UCSD-AML1 (cell line): ENCODE measurements at regions not wholly inside any gene's neighbourhood (a gene's known extent, or its start where the extent isn't known, plus 50 kb on each side); places are given as distances from the start of the nearest gene placed in this dataset.

Source experiments
- DNase-seq: peaks from one replicate; lab custom pipeline; 2025; ENCODE audit not compliant: unreplicated experiment; lab: John Stamatoyannopoulos, UW

DNA sequence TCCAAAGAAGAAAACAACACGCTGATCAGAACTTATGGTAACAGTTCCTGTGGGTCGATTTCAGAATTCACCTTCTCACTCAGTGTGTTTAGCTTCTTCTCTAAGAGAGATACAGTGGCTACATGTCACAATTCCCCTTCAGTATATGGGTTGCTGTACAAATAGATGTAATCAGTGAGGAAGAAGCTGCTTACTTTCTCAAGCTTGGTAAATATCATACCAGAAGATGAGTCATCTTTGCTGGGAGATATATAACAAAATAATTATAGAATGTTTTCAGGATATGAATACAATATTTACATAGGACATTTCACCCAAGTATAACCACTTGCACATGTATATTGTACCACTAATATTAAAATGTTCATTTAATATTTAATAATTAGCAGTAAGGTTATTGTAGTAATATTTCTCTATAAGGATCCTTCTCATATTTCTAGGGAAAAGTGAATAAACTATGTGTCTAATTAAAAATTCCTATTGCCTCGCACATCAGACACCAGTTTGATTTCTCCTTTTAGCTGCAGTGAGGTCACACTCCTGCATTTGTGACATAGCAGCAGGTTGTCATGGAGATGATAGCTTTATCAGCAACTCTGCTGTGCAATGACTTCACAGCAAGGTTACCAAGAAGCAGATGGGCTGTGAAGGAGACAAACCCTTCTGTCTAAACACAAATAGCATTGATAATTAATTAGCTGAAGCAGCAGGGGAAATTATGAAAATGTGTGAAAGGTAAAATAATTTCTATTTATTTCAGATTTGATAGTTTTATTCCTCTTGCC lies 211.4 kb downstream of the TUSC7 start:
- no peak for DNase-seq

DNA sequence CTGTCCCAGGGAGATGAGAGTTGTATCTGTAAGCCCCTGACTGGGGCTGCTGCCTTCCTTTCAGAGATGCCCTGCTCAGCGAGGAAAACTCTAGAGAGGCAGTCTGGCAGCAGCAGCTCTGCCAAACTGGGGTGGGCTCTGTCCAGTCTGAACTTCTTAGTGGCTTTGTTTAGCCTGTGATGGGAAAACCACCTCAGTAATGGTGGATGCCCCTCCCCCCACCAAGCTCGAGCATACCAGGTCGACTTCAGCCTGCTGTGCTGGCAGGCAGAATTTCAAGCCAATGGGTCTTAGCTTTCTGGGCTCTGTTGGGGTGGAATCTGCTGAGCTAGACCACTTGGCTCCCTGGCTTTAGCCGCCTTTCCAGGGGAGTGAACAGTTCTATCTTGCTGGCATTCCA lies 218.3 kb downstream of the TUSC7 start:
- no peak for DNase-seq

DNA sequence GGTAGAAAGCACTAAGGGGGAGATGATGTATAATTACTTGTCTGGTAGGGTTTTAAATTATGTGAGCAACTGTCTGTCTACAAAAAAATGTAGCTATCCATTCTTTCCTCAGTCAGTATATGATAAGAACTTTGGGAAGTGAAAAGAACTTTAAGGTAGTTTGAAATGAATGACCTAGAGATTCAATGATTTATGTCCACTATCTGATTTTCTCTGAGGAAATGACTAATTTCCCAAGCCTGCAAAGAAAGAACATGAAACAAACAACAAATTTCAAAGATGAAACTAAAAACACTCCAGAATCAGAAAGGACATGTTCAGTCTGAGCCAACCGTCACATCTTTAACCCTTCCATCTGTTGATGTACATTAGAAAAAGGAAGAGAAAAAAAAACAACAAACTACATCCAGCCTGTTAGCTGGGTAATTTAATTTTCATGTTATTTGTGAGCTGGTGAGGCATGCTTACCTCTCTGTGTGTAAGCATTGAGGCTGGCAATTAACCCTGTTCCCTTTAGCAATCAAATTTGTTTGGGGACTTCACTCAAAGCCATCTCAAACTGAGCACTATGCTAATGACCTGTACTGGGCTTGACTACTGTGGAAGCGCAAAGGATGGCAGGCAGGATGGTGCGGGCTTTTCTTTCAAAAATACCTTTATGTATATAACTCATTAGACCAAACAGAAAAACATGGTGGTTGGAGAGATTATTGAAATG lies 220.1 kb downstream of the TUSC7 start:
- no peak for DNase-seq

DNA sequence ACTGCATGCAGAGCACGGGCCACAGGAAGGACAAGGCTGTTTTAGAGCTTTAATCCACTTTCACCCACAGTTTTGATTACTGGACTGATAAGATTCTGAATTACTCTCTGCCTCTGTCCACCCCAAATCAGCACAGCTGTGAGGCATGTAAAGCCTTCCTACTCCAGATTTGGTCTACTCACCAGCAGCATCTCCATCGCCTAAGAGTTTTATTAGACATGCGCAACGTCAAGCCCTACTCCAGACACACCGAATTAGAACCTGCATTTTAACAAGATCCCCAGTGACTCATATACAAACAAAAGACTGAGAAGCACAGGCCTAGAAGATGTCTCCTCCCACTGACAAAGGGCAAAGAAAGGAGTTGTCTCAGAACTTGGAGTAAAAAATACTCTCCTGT lies 221.2 kb downstream of the TUSC7 start:
- no peak for DNase-seq

DNA sequence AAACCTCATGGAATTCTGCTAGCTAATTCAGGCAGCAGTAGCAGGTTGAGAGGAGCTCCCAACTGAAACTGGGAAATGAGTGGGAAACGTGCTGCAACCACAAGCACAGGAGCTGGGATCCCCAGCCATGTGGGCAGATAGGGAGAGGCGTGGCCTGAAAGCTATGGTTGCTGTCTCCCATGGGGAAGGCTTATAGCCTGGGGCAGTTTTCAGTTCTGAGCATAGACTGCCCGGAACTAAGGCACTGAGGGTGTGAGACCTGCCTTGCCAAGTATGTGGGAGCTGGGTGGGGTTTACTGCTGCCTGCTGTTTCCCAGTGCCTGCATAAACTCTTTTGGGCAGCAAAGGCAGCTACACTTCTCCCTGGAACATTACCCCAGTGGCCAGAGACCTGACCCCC lies 229.5 kb downstream of the TUSC7 start:
- DNase-seq = no peak

DNA sequence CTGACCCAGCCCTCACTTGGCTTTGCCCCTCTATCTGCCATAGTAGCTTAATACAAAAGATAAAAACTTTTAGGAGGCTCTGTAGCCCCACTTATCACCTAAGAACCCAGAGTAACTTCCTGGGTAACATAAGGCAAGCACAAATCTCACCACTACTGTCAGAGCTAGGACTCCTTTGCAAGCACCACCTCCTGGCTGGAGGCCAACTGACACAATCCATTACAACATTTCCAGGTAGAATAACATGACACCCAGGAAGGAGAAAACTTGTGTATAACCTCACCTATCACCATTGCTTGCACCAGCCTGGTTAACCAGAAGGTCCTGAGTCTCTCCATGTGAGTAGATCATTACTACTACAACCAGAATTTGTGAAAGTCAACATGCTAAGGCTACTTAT lies 230.0 kb downstream of the TUSC7 start:
- DNase-seq = no peak

DNA sequence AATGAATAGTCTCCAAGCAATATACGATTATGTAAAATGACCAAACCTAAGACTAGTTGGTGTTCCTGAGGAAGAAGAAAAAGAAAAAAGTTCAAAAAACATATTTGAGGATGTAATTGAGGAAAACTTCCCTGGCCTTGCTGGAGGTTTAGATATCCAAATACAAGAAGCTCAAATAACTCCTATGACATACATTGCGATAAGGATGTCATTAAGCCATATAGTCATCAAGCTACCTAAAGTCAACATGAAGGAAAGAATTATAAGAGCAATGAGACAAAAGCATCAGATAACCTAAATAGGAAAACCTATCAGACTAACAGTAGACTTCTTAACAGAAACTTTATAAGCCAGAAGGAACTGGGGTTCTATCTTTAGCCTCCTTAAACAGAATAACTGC lies 231.1 kb downstream of the TUSC7 start:
- no peak for DNase-seq

DNA sequence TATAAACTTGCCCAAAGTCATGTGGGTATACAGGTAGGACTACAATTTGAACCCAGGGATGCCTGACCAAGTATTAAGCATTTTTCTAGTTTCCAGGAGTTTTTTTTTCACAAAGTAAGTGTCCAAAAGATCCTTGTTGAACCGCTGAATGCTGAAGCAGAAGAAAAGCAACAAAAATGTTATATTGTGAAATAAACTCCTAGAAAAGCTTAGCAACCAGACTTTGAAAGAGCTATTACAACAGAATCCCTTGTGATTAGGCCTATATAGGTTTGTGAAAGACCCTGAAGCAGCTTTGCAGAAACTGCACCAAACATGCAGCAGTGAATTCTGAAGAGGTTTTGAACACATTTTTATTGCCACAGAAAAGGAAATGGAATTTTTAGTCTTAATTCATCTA lies 236.8 kb downstream of the TUSC7 start:
- DNase-seq = no peak

DNA sequence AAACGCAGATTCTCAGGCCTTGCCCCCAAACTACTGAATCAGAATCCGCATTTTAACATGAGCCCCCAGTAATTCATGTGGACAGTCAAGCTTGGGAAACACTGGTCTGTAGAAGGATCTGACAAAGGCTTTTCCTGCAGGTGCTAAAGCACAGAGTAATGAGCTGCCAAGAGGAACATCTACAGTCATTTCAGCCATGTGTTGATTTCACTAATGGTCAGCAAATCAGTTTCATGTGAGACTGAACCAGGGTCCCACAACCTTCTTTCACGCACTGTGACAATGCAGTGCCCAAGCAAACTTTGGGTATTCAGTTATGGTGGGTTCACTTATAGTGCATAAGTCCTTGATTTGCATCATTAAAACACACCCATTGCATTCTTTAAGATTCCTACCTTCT lies 237.6 kb downstream of the TUSC7 start:
- no peak for DNase-seq

DNA sequence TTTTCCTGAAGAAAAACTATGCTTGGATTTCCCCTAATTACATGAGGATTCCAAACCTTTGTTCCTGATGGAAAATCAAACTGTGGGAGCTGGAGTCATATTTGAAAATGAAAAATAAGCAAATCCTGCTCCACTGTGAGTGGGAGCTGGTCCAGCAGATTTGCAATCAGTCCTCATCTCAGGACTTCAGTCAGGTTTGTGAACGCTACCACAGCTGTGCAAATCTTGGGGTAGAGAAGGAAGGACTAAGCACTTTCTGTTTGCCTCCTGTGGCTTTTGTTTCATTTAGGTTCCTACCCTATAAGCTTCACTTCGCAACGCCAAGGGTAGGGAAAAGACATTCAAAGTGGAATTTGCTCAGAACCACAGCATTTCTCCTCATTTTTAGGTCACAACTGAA lies 238.2 kb downstream of the TUSC7 start:
- no peak for DNase-seq

DNA sequence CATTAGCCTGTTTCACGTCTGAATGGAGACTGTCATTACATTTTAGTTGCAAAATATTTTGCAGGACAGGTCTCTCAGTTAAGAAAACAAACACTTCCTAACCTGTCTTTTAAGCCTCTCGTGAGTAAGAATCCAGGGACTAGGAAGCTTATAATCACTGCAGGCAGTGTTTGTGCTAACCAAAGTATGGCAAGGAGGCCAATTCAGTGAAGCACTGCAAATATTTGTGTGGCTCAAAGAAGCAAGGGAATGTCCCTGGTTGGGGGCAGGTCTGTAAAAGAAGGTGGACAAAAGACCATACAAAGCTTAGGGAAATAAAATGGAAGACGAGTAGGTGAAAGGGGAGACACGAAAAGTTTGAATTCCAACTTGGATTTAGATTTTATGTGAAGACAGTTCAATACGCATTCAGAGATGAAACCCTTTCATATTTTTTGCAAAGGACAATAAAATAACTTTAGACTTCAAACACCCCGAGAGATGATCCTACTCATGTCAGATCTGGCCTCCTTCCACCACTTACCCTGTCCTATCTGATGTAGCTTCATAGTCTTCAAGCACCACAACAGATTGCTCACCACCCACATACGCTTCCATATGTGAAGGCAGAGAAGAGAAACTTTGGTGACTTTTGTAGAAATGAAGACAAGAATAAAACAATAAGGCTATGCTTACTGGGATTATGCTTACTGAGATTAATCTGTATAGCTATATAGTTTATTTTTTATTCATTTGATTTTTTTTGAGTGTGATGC lies 240.9 kb downstream of the TUSC7 start:
- no peak for DNase-seq

DNA sequence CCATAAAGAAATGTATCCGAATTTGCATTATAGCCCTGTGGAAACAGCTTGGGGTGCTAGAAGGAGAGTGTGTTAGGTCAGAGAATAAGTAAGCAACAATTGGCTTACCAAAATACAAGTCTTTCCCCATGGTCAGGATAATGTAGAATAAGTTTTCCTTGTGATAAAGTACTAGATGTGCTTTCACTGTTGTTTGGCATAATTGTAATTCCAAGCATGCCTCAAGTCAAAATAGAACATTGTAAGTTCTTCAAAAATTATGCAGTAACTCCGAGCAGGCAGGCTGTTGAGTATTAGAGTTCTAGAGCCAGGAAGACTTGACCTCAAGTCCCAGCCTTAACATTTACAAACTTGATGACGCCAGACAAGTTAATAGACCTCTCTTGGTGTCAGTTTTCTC lies 242.0 kb downstream of the TUSC7 start:
- no peak for DNase-seq

DNA sequence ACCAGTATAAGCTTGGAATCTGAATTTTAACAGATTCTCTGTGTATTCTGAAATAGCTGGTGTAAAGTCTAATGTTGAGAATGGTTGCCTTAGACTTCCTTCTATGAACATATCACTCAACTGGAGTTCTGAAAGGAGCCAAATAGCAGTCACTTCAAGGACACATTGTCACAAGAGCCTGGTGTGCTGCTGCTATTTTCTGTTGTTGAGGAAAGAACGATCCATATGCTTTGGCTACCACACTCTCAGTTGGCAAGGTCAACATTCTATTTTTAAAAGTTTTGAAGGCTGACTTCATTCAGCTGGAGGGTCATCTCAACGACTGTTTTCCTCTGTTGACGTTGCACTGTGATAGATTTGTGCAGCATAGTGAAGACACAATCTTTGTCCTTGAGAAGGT lies 248.7 kb downstream of the TUSC7 start:
- DNase-seq = no peak

DNA sequence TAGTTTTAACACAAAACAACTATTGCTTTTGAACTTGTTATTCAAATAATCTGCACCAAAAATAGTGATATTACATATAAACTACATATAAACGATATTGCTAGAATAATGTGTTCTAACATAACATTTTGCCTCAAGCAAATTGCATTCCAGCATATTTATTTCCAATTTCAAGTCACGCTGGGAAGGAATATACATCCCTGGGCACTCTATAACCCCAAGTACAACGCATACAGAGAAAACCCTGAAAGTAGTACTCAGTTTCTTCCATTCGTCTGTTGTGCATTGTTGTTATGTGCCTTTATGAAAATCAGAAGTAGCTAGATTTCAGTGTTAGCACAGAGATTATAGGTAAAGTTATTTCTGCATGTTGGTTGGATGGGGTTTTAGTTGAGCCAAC lies 251.5 kb downstream of the TUSC7 start:
- no peak for DNase-seq

DNA sequence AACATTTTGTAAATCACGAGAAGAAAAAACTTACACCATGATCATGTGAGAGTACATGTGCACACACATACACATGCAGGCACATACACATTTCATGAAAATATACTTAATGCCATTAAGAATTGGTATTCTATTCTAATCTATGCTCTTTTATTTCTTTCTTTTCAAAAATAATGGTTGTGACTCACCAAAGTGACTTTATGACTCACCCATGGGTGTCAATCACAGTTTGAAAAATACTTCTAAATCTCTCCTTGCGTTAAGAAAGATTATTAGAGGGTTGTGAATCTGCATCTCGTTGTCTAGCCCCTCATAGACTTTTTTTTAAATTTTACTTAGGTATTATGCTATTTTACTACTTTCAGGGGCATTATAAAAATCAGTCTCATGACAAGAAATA lies 254.2 kb downstream of the TUSC7 start:
- DNase-seq = no peak

DNA sequence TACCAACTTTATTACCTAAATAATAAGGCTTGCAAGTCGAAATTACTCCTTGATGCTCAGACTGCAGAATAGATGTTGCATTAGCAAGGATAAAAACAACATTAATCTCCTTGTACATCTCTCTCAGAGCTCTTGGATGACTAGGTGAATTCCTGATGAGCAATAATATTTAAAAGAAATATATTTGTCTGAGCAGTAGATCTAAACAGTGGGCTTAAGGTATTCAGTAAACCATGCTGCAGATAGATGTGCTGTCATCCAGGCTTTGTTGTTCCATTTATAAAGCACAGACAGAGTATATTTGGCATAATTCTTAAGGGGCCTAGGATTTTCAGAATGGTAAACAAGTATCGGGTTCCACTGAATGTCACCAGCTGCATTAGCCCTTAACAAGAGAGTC lies 257.1 kb downstream of the TUSC7 start:
- no peak for DNase-seq

DNA sequence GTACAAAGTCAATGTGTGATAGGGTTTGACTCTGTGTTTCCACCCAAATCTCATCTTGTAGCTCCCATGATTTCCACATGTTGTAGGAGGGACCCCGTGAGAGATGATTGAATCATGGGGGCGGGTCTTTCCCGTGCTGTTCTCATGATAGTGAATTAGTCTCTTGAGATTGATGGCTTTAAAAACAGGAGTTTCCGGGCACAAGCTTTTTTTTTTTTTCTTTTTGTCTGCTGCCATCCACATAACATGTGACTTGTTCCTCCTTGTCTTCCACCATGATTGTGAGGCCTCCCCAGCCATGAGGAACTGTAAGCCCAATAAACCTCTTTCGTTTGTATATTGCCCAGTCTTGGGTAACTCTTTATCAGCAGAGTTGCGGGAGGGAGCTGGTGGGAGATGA lies 259.6 kb downstream of the TUSC7 start:
- DNase-seq = no peak

DNA sequence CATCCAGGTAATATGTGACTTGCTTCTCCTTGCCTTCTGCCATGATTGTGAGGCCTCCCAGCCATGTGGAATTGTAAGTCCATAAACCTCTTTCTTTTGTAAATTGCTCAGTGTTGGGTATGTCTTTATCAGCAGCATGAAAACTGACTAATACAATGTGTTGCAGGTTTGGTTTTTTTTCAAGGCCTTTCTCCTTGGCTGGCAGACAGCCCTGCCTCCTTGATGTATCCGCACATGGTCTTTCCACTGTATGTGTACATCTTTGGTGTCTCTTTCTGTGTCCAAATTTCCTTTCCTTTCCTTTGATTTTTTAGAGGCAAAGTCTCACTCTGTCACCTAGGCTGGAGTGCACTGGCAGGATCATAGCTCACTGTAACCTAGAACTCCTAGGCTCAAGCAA lies 260.1 kb downstream of the TUSC7 start:
- no peak for DNase-seq

DNA sequence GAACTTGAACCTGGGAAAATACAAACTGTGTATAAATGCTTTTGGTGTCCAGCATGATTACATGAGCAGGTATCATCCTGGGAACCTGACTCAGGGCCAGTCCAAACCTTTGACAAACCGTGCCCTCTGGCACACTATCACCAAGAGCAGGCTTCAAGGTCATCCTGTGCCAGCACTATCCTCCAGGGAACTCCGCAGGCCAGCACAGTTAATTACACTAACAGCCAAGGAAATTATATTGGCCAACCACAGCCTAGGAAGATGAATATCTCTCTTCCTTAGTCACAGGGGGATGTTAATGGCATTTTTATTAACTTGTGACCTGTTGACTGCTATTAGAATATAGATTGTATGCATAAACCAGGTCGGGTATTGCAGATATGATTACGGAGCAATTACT lies 262.0 kb downstream of the TUSC7 start:
- no peak for DNase-seq

DNA sequence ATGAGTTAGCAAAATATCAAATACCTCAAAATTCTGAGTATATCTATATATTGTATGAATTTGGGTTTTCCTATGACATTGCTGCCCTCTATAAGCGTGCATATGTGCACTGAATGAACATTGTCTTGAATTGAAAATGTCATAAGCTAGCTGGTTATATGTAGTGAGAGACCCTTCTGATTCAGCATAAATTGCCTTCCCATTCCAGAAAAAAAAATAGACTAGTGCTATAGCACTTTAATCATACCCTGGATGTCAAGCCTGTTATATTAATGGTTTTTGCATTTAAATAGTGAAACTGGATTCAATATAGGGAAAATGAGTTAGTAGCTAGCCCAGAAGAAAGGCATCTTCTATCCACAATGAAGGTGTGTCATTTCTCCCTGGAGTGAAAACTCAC lies 265.1 kb downstream of the TUSC7 start:
- DNase-seq = no peak

DNA sequence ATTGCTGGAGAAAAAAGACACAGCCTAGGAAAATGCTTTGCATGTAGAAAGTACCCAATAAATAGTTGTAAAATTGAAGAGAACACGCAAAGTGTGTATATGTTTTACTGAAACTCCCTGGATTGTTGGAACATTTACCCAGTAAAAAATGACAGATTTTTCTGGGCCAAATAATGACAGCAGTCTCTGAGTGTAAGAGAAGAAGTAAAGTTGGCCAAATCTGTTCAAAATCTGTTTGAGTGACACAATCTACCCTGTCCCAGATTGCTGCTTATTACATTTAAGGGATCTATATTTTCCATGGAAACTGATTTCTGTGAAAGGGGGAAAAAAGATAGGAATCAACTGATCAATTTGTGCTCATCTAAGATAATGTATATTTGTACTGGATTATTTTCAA lies 267.9 kb downstream of the TUSC7 start:
- no peak for DNase-seq

DNA sequence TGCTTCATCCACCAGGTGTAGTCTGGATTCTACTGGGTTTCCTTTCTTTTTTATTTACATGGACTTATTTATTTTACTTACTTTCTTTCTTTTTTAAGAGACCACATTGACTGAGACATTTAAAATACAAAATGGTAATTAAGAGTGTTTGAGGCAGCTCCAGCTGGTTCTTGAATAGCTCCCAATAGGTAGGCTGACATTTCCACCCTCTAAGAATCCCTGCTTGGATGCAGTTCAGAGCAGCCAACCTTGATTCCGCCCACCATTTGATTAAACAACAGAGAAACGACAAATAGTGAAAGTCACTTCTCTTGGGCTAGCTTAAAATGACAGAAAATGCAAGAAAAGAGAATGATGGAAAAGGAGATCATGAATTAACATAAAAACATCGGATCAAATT lies 270.5 kb downstream of the TUSC7 start:
- DNase-seq = no peak
